ENCODE measurements at regions not wholly inside any gene's neighbourhood (a gene's known extent, or its start where the extent isn't known, plus 50 kb on each side); places are given as distances from the start of the nearest gene placed in this dataset.

DNA sequence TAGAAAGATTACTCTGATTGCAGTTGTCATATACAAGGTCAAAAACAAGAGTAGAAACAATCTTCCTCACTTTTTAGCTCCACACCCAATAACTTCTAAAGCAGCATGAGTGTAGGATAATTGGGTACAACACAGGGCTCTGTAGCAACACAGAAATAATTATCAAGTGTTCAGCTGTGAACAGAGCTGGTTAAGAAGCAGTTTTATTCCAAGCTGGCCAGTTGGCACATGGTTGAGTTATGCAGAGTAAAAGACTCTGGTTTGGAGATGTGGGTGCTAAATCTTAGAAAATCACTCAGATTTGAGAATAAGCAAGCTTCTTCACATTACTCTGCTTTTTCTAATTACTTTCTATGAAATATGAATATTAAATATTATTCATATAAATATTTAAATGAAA lies 118.5 kb downstream of the KIF2B start (continued):
- TF ChIP-seq ZBTB33 (IDR thresholded peaks at IDR 0.05) (no peak), RXRA (IDR thresholded peaks at IDR 0.05) (no peak), YY1 (IDR thresholded peaks at IDR 0.05) (no peak)

DNA sequence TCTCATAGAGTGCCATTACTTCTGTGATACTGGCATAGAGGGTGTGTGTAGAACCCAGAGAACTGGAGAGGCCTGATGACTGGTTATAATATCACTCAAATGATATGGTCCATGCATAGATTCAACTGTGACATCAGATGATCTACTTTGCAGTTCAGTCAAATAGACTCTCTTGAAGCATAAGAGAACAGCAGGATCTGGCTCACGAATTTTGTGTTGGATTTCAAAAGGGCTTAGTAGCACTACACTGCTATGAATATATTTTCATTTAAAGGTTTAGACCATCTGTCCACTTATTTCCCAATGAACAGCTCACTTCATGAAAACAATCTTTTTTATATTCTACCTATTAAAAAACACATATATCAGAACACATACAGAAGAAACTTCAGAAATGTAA lies 119.7 kb downstream of the KIF2B start:
- Histone ChIP-seq H3K27me3 (ENCODE audit: control insufficient read depth in 4 of 4, insufficient read depth in 4 of 4, low read length in 3 of 4) (no peaks in the 10 kb centered on the region), H3K27ac (ENCODE audit: low read depth in 1 of 2, low read length in 2 of 2) (no peak overlapping the region), H3K9me3 (ENCODE audit: control insufficient read depth in 4 of 4, low read length in 3 of 4) (no peaks in the 10 kb centered on the region), H3K9ac (ENCODE audit: low read depth in 1 of 2, low read length in 2 of 2) (no peak overlapping the region), H3K4me3 (ENCODE audit: low read depth in 1 of 3, low read length in 3 of 3) (no peak overlapping the region), H3K36me3 (ENCODE audit: control insufficient read depth in 4 of 4, insufficient read depth in 3 of 4, low read depth in 1 of 4, low read length in 3 of 4) (no peaks in the 10 kb centered on the region), H3K4me1 (ENCODE audit: control insufficient read depth in 4 of 4, insufficient read depth in 4 of 4, low read length in 3 of 4) (no peaks in the 10 kb centered on the region)
- TF ChIP-seq YY1 (IDR thresholded peaks at IDR 0.05) (no peak), FOXA1 (IDR thresholded peaks at IDR 0.05) (no peak), REST (IDR thresholded peaks at IDR 0.05) (no peak), ZBTB33 (IDR thresholded peaks at IDR 0.05) (no peak)
- DNase-seq (ENCODE audit: low spot score), result no peak
- WGBS, result 75% methylated on average over 1 of the region's 1 CpG

GRCh38 chr17:53942898-53943297 lies 120.2 kb downstream of the KIF2B start:
- H3K27ac ChIP-seq (ENCODE audit: low read depth in 1 of 2, low read length in 2 of 2), result no peak overlapping the region
- no peak overlapping the region for H3K9ac ChIP-seq (ENCODE audit: low read depth in 1 of 2, low read length in 2 of 2)
- no peak for TF ChIP-seq YY1 (IDR thresholded peaks at IDR 0.05)
- TF ChIP-seq GABPA (IDR thresholded peaks at IDR 0.05 in 1 of 2, conservative IDR thresholded peaks at IDR 0.05 in 1 of 2), result no peak
- no peak for TF ChIP-seq MAX (IDR thresholded peaks at IDR 0.05)
- no peak for TF ChIP-seq RAD21 (IDR thresholded peaks at IDR 0.05)
- no peak for TF ChIP-seq SP1 (IDR thresholded peaks at IDR 0.05)
- no peak for TF ChIP-seq TAF1 (conservative IDR thresholded peaks at IDR 0.05)
- TF ChIP-seq EGR1 (IDR thresholded peaks at IDR 0.05; ENCODE audit: low read depth in 2 of 2), result no peak
- TF ChIP-seq FOXA2 (IDR thresholded peaks at IDR 0.05), result no peak
- no peak for TF ChIP-seq ZBTB33 (IDR thresholded peaks at IDR 0.05)
- TF ChIP-seq JUND (IDR thresholded peaks at IDR 0.05), result no peak
- TF ChIP-seq FOXA1 (IDR thresholded peaks at IDR 0.05), result no peak
- H3K36me3 ChIP-seq (ENCODE audit: control insufficient read depth in 4 of 4, insufficient read depth in 3 of 4, low read depth in 1 of 4, low read length in 3 of 4), result no peaks in the 10 kb centered on the region
- 92% methylated on average over 2 of the region's 2 CpGs for WGBS
- no peaks in the 10 kb centered on the region for H3K9me3 ChIP-seq (ENCODE audit: control insufficient read depth in 4 of 4, low read length in 3 of 4)
- H3K27me3 ChIP-seq (ENCODE audit: control insufficient read depth in 4 of 4, insufficient read depth in 4 of 4, low read length in 3 of 4), result no peaks in the 10 kb centered on the region
- no peak overlapping the region for H3K4me3 ChIP-seq (ENCODE audit: low read depth in 1 of 3, low read length in 3 of 3)
- no peak for DNase-seq (ENCODE audit: low spot score)
- no peaks in the 10 kb centered on the region for H3K4me1 ChIP-seq (ENCODE audit: control insufficient read depth in 4 of 4, insufficient read depth in 4 of 4, low read length in 3 of 4)

All from liver (tissue), 7 donors.